Heart left ventricle (tissue), 16 donors: ENCODE measurements at regions not wholly inside any gene's neighbourhood (a gene's known extent, or its start where the extent isn't known, plus 50 kb on each side); places are given as distances from the start of the nearest gene placed in this dataset.

Experiments
- ATAC-seq, 4 donors: fragments of 200-7000 bp; cut with Tn5 transposase; one replicate each; pipeline ENCODE4 v1.9.1; 2020 to 2022; ENCODE audit warnings: moderate library complexity in 4 of 4, mild to moderate bottlenecking in 3 of 4, moderate number of reproducible peaks in 1 of 4
- DNase-seq, 5 donors: peaks; one replicate each; pipeline ENCODE4 v3.0.0-alpha.2; 2020
- H3K27ac ChIP-seq, 12 donors: fragments of 200-600 bp; sonication (generic) in 4 of 12; one replicate each; pipeline versions ENCODE4 v1.5.0 to v1.8.0; 2016 to 2022; ENCODE audit warnings: mild to moderate bottlenecking in 2 of 12
- H3K27me3 ChIP-seq, 9 donors: fragments of 200-600 bp; sonication (generic) in 2 of 9; one replicate each; pipeline versions ENCODE4 v1.5.1 to v1.8.0; 2016 to 2022; ENCODE audit warnings: mild to moderate bottlenecking in 3 of 9
- H3K36me3 ChIP-seq, 9 donors: fragments of 200-600 bp; sonication (generic) in 2 of 9; one replicate each; pipeline versions ENCODE4 v1.5.0 to v1.8.0; 2018 to 2022; ENCODE audit warnings: mild to moderate bottlenecking in 2 of 9
- H3K4me1 ChIP-seq, 12 donors: fragments of 200-600 bp; sonication (generic) in 4 of 12; one replicate each; pipeline versions ENCODE4 v1.5.0 to v1.8.0; 2016 to 2022; ENCODE audit warnings: mild to moderate bottlenecking in 3 of 12
- H3K4me3 ChIP-seq, 12 donors: fragments of 200-600 bp; sonication (generic) in 4 of 12; one replicate each; pipeline versions ENCODE4 v1.5.0 to v1.8.0; 2017 to 2022; ENCODE audit warnings: mild to moderate bottlenecking in 9 of 12, moderate library complexity in 4 of 12
- H3K9me3 ChIP-seq, 12 donors: fragments of 200-600 bp; sonication (generic) in 4 of 12; one replicate each; pipeline versions ENCODE4 v1.5.0 to v1.8.0; 2016 to 2022; ENCODE audit warnings: mild to moderate bottlenecking in 1 of 12
- POLR2A ChIP-seq, 2 donors: fragments of 450-650 bp; IDR thresholded peaks; one replicate each; pipeline ENCODE4 v1.6.1; 2017; ENCODE audit warnings: antibody characterized with exemption in 2 of 2, mild to moderate bottlenecking in 2 of 2, moderate library complexity in 2 of 2
- WGBS, 4 donors: extraction: QIAGEN DNeasy Blood & Tissue Kit in 2 of 4; methylation state at CpG; one replicate each; pipeline versions ENCODE4 v1.1.5 to v1.1.7; 2013 to 2018; 5-methylcytosine and 5-hydroxymethylcytosine counted together
- intact Hi-C, 10 donors: fragments of 100-400 bp; cut with DNase I; formaldehyde crosslinking; loops; one replicate each; pipeline versions ENCODE4 v1.11.1 to v1.14.2; 2022
- TF ChIP-seq, protein P1 (sequence below), 12 donors: fragments of 200-600 bp; sonication (generic) in 4 of 12; IDR thresholded peaks; one replicate each; pipeline versions ENCODE4 v1.5.0 to v1.8.0; 2018 to 2022; ENCODE audit warnings: antibody characterized with exemption in 12 of 12, mild to moderate bottlenecking in 5 of 12
- donor health status: ischemic (EF 13 %, LVEDD 7.1; RV severe dilation, severe dysfunction).
- donor health status: healthy with polysubstance abuse.
- donor health status: DM: no; HTN: yes; CAD: no.
- donor health status: DM: no; HTN: no; CAD: no.
- donor health status: ischemic (EF 25% LVEDD 6.9; RV normal size, moderate dysfunction).
- donor health status: ischemic (EF 25% LVEDD 5.7; RV mildly dilated, moderate dysfunction).
- donor health status: healthy.
- donor health status: DM: yes; HTN: yes; CAD: no.
- donor health status: ischemic (EF 35%, LVEDD 5.7; RV mildly dilated, moderate dysfunction).
- donor health status: nonischemic (EF 11% LVEDD 7.7; RV severe dilation, severe dysfunction).
- donor health status: DM: yes; HTN: yes; CAD: no.
- donor health status: PGD.
- donor health status: ischemic (EF 29% LVEDD 5.4; RV normal size, mild dysfunction).
- donor health status: nonischemic (EF 23%, LVEDD 6.1; RV moderate dilation, normal function).

- no peak for TF ChIP-seq POLR2A (IDR thresholded peaks at IDR 0.05)
- TF ChIP-seq, protein P1, sequence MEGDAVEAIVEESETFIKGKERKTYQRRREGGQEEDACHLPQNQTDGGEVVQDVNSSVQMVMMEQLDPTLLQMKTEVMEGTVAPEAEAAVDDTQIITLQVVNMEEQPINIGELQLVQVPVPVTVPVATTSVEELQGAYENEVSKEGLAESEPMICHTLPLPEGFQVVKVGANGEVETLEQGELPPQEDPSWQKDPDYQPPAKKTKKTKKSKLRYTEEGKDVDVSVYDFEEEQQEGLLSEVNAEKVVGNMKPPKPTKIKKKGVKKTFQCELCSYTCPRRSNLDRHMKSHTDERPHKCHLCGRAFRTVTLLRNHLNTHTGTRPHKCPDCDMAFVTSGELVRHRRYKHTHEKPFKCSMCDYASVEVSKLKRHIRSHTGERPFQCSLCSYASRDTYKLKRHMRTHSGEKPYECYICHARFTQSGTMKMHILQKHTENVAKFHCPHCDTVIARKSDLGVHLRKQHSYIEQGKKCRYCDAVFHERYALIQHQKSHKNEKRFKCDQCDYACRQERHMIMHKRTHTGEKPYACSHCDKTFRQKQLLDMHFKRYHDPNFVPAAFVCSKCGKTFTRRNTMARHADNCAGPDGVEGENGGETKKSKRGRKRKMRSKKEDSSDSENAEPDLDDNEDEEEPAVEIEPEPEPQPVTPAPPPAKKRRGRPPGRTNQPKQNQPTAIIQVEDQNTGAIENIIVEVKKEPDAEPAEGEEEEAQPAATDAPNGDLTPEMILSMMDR (IDR thresholded peaks at IDR 0.05): no peak
- no peak for ATAC-seq
- no peak overlapping the region for H3K4me3 ChIP-seq
- H3K36me3 ChIP-seq: no peaks in the 10 kb centered on the region
- DNase-seq: no peak
- no peaks in the 10 kb centered on the region for H3K4me1 ChIP-seq
- 53 to 56% (median 55%) methylated on average over 7 of the region's 7 CpGs for WGBS, 4 donors
- H3K27me3 ChIP-seq: no peaks in the 10 kb centered on the region
- H3K9me3 ChIP-seq: no peaks in the 10 kb centered on the region
- intact Hi-C loops: no loop called here
- no peak overlapping the region for H3K27ac ChIP-seq
Observed at GRCh38 chr6:16064671-16065072, 64.2 kb upstream of the MYLIP start.

GRCh38 chr6:16063580-16063979, 65.3 kb upstream of the MYLIP start:
- Histone ChIP-seq H3K4me3 (no peak overlapping the region), H3K27ac (no peak overlapping the region), H3K4me1 (no peaks in the 10 kb centered on the region), H3K27me3 (no peaks in the 10 kb centered on the region), H3K36me3 (no peaks in the 10 kb centered on the region), H3K9me3 (no peaks in the 10 kb centered on the region)
- intact Hi-C loops: no loop called here
- DNase-seq (no peak), ATAC-seq (no peak)
- WGBS, 4 donors: 89 to 96% (median 92%) methylated on average over 1 of the region's 1 CpG
- TF ChIP-seq, protein P1 (IDR thresholded peaks at IDR 0.05): no peak
- no peak for TF ChIP-seq POLR2A (IDR thresholded peaks at IDR 0.05)

DNA sequence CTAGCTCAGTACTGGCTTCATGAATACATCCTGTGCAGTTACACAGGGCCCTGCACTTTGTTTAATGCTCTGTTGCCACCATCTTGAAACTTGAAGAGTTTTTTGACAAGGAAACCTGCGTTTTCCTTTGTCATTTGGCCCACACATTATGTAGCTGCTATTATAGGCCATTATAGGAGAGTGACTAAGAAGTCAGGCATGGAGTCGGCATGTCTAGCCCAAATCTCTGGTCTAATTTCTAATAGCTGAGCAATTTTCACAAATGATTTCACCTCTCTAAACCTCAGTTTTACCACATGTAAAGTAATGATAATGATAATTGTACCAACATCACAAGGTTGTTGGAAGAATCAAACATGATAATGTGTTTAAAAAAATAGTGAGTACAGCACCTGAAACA, 67.1 kb upstream of the MYLIP start:
- Histone ChIP-seq H3K9me3 (no peaks in the 10 kb centered on the region), H3K27ac (no peak overlapping the region), H3K4me3 (no peak overlapping the region), H3K27me3 (no peaks in the 10 kb centered on the region), H3K4me1 (no peaks in the 10 kb centered on the region), H3K36me3 (no peaks in the 10 kb centered on the region)
- TF ChIP-seq POLR2A (IDR thresholded peaks at IDR 0.05): no peak
- TF ChIP-seq, protein P1 (IDR thresholded peaks at IDR 0.05): no peak
- WGBS, 4 donors: 93 to 97% (median 94%) methylated on average over 2 of the region's 2 CpGs
- DNase-seq (no peak), ATAC-seq (no peak)
- intact Hi-C loops: no loop called here

- Histone ChIP-seq H3K27me3 (no peaks in the 10 kb centered on the region), H3K4me3 (no peak overlapping the region), H3K9me3 (no peaks in the 10 kb centered on the region), H3K4me1 (no peaks in the 10 kb centered on the region), H3K27ac (no peak overlapping the region), H3K36me3 (no peaks in the 10 kb centered on the region)
- ATAC-seq: no peak
- WGBS, 4 donors: 75 to 83% (median 77%) methylated on average over 3 of the region's 3 CpGs
- intact Hi-C loops: no loop called here
- no peak for DNase-seq
- TF ChIP-seq, protein P1 (IDR thresholded peaks at IDR 0.05): no peak
- no peak for TF ChIP-seq POLR2A (IDR thresholded peaks at IDR 0.05)
Observed at GRCh38 chr6:16060039-16060438, 68.8 kb upstream of the MYLIP start.
